Stimulated activated naive CD4-positive, alpha-beta T cell (primary cell): ENCODE measurements at regions not wholly inside any gene's neighbourhood (a gene's known extent, or its start where the extent isn't known, plus 50 kb on each side); places are given as distances from the start of the nearest gene placed in this dataset.

ENCODE experiments used
- DNase-seq, 6 experiments: peaks; one replicate each; lab custom pipeline; 2025; lab: John Stamatoyannopoulos, UW

GRCh38 chr1:5570931-5571330, 421.3 kb downstream of the NPHP4 start:
- DNase-seq: no peak

GRCh38 chr1:5568321-5568720, 423.9 kb downstream of the NPHP4 start:
- DNase-seq: no peak

DNA sequence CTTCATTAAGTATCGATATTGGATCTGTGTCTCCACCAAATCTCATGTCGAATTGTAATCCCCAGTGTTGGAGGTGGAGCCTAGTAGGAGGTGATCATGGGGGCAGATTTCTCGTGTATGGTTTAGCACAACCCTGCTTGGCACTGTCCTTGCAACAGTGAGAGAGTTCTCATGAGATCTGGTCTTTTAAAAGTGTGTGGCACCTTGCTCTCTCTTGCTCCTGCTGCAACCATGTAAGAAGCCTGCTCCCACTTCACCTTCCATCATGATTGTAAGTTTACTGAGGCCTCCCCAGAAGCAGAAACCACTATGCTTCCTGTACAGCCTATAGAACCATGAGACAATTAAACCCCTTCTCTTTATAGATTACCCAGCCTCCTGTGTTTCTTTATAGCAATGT, 424.4 kb downstream of the NPHP4 start:
- DNase-seq: no peak

GRCh38 chr1:5566924-5567323, 425.3 kb downstream of the NPHP4 start:
- no peak for DNase-seq

DNA sequence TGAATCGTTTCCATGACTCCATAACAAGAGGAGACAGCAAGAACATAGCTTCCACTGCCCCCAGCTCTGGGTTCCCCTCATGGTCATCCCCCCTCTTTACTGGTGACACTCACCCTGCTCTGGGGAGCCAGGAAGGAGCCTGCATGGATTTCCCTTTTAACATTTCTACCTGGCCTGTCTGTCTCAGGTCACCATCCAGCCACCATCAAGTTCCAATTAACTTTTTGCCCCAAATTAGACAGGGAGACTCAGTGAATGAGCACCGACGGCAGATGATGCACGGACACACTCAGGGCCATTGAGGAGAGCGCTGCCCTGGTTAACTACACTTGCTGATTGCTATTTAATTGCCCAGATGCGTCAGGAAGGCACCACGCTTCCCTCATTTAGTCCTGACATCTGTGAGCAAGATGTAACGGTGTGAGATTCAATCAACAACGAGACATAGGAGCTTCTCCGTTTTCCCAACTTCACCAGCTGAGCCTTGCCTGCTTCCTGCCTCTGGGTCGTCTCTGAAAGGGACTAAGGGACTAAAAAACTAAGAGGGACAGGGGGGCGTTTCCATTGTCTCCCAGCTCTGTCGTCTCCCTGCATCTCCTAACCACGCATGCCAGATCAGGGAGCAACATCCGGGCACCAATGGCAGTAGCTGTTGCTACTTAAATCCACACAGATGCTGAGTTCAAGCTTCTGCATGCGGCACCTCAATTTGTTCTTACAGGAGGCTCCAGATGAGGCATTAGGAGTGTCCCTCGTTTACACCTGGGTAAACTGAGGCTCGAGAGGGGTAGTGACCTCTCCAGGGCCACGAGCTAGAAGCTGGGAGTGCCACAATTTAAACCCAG, 426.7 kb downstream of the NPHP4 start:
- DNase-seq: no peak

- DNase-seq: no peak
Observed at GRCh38 chr1:5564578-5565257, 427.5 kb downstream of the NPHP4 start.

DNA sequence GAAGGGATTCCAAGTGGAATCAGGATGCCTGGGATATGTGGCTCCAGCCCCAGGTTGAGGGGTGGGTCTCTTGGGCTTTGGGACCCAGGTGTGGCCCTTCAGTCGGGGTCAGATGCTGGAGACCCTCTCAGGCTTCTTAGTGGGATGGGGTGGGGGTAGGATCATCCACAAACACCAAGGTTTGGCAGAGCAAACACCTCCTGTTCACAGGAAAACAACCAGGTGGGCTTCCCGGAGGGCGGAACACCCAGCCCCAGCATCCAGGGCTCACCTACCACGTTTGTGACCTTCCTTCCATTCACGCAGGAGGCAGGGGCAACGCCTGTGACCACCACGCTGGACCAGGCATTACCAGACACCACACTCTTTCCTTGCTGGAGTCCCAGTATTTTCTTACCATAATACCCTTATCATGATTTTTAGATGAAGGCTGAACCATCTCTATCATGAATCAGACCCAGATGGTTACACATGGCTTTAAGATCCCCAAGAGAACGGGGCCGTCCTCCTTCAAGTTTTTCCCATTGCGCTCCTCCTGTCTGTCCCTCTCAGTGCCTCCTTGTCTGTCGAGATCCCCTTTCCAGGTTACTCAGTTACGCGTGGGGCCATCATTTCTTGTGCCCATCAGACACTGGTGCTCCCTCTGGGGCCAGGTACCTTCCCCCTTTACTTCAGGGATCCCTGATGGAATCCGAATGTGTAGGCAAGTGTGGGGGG, 428.2 kb downstream of the NPHP4 start:
- no peak for DNase-seq

- no peak for DNase-seq
Observed at GRCh38 chr1:5562769-5563168, 429.5 kb downstream of the NPHP4 start.

- no peak for DNase-seq
Observed at GRCh38 chr1:5562331-5562730, 429.9 kb downstream of the NPHP4 start.

DNA sequence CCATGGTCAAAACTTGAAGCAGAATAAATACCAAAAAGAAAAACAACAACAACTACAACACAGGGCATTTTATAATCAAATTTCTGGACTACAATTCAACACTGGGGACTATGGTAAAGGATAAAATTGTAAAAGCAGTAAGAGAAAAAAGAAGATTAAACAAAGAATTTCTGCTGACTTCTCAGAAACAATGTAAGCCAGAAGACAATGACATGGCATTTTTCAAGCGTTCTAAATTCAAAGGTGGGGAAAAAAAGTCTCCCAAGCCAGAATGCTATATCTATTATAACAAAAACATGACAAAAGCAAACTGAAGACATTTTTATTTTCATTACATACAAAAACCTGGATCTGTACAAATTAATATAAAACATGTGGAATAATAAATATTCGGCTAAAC, 433.1 kb downstream of the NPHP4 start:
- DNase-seq: no peak

- DNase-seq: no peak
Observed at GRCh38 chr1:5555853-5556252, 436.4 kb downstream of the NPHP4 start.

DNA sequence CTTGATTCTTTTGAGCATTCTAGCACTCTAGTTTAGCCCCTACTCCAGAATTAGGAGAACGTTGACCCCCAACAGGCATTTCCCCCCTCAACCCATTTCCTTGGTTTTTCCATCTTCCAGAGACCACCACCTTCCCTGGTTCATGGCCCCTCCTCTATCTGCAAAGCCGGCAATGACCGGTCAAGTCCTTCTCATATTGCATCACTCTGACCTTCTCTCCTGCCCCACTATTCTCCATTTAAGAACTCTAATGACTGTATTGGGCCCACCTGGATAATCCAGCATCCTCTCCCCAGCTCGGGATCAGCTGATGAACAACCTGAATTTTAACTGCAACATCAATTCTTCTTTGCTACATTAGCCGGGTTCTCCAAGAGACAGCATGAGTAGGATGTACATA, 437.4 kb downstream of the NPHP4 start:
- no peak for DNase-seq

DNA sequence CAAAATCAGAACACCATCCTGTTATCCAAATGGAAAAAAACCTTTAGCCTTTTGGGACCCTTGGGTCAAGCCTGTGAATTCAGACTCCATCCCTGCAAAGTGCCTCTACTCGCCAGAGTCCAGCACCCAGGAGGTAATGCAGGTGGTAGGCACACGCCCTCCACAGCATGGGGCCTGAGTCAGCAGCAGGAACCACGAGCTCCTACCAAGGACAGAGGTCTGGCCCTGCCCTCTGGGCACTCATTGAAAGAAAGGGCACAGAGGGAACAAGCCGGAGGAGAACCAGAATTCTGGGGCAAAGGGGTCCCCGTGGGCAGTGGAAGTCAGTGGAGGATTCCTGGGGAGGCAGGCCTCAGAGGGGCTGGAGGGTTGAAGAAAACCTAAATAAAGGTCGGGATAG, 438.1 kb downstream of the NPHP4 start:
- no peak for DNase-seq

- DNase-seq: no peak
Observed at GRCh38 chr1:5552787-5553484, 439.3 kb downstream of the NPHP4 start.

DNA sequence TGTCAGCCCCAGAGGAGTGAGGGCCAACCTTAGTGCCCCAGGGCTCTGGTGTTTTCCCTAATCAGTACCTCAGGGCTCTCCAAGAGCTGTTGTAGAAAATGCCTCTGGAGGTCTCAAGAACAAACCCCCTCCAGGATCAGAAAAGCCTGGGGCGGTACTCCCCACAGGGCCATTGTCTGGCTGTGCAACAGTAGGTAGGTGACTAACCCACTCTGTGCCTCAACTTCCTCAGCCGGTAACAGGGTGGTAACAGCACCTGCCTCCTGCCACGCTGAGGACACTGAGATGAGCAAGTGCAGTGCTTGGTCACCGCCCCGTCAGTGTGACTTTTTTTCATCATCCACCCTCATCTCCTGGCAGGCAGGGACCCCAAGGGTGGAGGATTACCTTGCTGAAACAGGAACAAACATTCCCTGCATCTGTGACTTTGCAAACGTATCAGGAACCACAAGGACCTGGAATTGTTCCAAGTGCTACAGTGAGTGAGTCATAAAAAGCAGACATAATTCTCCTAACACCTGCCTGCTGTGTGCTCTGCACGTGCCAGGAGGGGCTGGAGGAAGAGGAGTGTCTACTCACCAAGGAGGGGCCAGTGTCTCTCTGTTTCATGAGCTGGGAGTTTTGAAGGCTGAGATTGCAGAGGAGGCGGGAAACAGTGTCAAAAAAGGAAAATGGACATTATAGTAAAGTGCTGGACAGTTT, 440.8 kb downstream of the NPHP4 start:
- no peak for DNase-seq

- no peak for DNase-seq
Observed at GRCh38 chr1:5548266-5548665, 444.0 kb downstream of the NPHP4 start.

DNA sequence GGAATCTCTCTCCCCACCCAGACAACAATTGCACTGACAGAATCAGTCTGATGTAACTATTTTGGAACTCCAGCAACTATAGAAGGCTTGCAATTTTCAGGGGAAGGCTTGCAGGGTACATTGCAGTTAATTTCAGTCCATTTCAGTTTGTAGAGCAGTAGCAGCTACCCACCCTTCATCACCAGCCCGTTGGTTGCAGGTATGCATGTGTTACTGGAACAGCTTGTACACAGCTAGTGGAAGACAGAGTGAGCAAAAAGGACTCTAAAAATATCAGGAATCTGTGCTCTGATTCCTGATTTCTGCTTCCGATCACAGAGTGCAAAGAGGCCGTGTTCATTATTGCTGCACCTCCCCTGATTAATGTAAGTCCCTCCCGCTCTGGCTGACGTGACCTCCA, 449.0 kb downstream of the NPHP4 start:
- no peak for DNase-seq

DNA sequence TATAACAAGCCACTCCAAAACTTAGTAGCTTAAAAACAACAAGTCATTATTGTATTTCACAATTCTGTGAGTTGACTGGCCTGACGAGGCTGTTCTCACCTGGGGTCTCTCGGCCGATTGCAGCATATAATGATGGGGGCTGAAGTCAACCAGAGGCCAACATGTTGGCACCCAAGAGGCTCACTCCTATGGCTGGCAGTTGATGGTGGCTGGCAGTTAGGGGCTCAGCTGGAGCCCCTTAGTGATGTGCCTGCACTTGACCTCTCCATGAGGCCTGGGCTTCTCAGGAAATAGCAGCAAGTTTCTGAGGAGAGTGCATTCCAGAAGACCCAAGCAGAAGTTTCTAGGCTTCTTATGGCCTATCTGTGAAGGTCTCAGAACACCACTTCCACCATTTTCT, 459.4 kb downstream of the NPHP4 start:
- no peak for DNase-seq

DNA sequence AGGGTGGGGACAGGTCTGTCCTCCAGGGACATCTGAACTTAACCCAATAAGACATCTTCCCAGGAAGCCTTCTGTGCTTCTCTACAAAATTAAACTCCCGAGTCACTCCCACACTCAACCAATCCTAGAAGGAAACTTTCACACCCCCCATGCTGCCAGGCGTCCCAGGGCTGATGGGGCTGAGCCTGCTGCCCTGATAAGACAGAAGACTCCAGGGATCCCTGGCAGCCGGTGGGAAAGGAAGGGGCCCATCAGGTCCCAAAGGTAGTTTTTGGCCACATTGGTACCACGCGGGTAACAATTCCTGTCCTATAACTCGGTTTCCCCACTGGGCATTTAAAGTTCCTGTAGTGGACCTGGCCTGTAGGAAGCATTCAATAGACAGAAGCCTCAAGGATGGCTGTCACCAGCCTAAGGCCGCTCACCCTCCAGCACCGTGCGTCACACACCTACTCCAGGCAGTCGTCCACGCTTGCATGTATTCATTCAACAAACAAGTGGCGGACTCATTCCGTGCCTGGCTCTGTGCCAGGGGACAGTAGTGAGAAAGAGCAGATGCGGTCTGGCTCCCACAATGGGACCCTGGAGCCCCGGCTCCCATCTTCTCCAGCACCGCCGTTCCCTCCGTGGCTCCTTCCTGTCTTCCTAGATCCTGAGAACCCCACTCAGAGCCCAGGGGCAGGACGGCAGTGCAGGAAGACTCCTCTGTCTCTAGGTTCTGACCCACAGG, 465.2 kb downstream of the NPHP4 start:
- DNase-seq: no peak

- DNase-seq: no peak
Observed at GRCh38 chr1:5526385-5526750, 465.9 kb downstream of the NPHP4 start.
